LNCAP (cell line): ENCODE measurements at regions not wholly inside any gene's neighbourhood (a gene's known extent, or its start where the extent isn't known, plus 50 kb on each side); places are given as distances from the start of the nearest gene placed in this dataset.

ENCODE experiments used
- CTCF ChIP-seq: fragments of 450-650 bp; IDR thresholded peaks from 2 replicates; pipeline ENCODE4 v1.5.1; 2017; ENCODE audit warnings: mild to moderate bottlenecking

GRCh38 chr13:82136880-82137279 lies 1745.4 kb downstream of the SLITRK1 start:
- TF ChIP-seq CTCF: no peak

- TF ChIP-seq CTCF: no peak
Observed at GRCh38 chr13:82129281-82129680, 1753.0 kb downstream of the SLITRK1 start.

DNA sequence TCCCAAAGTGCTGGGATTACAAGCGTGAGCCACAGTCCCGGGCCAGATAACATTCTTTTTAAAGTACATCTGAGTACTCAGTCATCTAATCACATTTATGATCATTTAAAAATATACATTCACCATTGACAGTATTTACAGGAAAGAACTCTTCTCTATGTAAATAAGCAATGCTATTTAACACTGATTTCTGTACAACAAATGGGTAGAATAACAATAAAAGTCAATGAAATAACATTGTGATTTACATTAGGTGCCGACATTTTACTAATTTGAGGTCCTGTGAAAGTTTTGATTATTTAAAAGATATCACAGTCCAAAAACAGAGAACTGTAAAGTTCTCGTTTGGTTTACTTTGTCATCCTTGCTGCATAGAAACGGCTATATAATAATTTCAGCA lies 1763.7 kb downstream of the SLITRK1 start:
- no peak for TF ChIP-seq CTCF

- no peak for TF ChIP-seq CTCF
Observed at GRCh38 chr13:82116422-82116989, 1765.8 kb downstream of the SLITRK1 start.

DNA sequence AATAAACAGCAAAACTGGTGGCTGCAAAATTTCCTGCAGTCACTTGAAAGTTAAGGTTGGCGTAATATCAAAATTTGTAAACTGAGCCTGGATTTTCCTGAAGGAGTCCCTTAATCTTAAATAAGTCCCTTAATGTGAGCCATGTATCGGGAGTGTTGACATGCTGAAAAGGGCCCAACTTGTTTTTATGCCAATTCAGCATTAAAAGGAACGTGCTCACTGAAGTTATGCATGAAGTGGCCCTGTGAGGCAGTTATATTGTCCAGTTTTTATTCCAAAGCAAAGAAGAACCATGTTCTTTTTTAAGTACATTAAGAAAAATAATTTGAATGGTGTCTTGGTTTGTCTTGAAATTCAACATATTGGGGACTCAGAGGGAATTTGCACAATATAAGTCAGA lies 1766.9 kb downstream of the SLITRK1 start:
- TF ChIP-seq CTCF: no peak

- TF ChIP-seq CTCF: no peak
Observed at GRCh38 chr13:82096256-82096655, 1755.3 kb upstream of the SPRY2 start.

GRCh38 chr13:82092312-82092711 lies 1751.4 kb upstream of the SPRY2 start:
- TF ChIP-seq CTCF: no peak

DNA sequence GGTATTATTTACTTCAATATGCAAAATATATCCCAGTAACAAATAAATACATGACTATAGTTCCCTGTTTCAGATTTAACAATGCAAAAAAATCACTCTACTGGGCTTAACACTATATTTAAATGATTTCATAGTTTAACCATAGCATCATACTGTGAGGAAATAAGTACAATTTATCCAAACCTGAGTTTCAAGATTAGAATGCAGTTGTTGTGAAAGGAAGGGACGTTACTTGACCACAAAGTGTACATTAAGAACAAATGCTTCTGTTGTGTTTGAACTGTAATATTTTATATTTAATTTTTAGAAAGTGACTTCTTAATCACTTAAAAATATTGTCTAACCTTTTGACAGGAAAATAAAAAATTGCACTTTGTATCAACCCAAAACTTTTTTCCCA lies 1747.9 kb upstream of the SPRY2 start:
- no peak for TF ChIP-seq CTCF
